ENCODE measurements at regions not wholly inside any gene's neighbourhood (a gene's known extent, or its start where the extent isn't known, plus 50 kb on each side); places are given as distances from the start of the nearest gene placed in this dataset.
"Not testable (repeated sequence)": the region's sequence is repeated elsewhere in the genome, so short reads cannot be mapped to it uniquely, and the experiment has no call there.

- Mint-ChIP-seq H3K4me3 (no peak overlapping the region), H3K27ac (no peak overlapping the region)
Observed at GRCh38 chr11:22930816-22931594, 70.7 kb upstream of the CCDC179 start.

GRCh38 chr11:22938691-22939090 is 78.4 kb upstream of the CCDC179 start:
- Mint-ChIP-seq H3K9me3 (peaks cover 11% of the 10 kb centered on the region), H3K4me1 (no peaks in the 10 kb centered on the region), H3K27ac (no peak overlapping the region), H3K4me3 (no peak overlapping the region), H3K36me3 (ENCODE audit: low read depth) (no peaks in the 10 kb centered on the region), H3K27me3 (ENCODE audit: low read depth, poor library complexity) (no peaks in the 10 kb centered on the region)
- TF ChIP-seq, protein P1, sequence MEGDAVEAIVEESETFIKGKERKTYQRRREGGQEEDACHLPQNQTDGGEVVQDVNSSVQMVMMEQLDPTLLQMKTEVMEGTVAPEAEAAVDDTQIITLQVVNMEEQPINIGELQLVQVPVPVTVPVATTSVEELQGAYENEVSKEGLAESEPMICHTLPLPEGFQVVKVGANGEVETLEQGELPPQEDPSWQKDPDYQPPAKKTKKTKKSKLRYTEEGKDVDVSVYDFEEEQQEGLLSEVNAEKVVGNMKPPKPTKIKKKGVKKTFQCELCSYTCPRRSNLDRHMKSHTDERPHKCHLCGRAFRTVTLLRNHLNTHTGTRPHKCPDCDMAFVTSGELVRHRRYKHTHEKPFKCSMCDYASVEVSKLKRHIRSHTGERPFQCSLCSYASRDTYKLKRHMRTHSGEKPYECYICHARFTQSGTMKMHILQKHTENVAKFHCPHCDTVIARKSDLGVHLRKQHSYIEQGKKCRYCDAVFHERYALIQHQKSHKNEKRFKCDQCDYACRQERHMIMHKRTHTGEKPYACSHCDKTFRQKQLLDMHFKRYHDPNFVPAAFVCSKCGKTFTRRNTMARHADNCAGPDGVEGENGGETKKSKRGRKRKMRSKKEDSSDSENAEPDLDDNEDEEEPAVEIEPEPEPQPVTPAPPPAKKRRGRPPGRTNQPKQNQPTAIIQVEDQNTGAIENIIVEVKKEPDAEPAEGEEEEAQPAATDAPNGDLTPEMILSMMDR (IDR thresholded peaks at IDR 0.05) = no peak
- no peak for DNase-seq

More at GRCh38 chr11:22930816-22931594, 70.7 kb upstream of the CCDC179 start:
- H3K4me1 Mint-ChIP-seq = no peaks in the 10 kb centered on the region
- DNase-seq = no peak
- H3K9me3 Mint-ChIP-seq = no peaks in the 10 kb centered on the region
- TF ChIP-seq, protein P1 (IDR thresholded peaks at IDR 0.05) = no peak
- H3K27me3 Mint-ChIP-seq (ENCODE audit: low read depth, poor library complexity) = no peaks in the 10 kb centered on the region
- H3K36me3 Mint-ChIP-seq (ENCODE audit: low read depth) = no peaks in the 10 kb centered on the region

- H3K9me3 Mint-ChIP-seq = peaks cover 11% of the 10 kb centered on the region
- H3K4me3 Mint-ChIP-seq; H3K27ac Mint-ChIP-seq; H3K27me3 Mint-ChIP-seq (ENCODE audit: low read depth, poor library complexity); H3K36me3 Mint-ChIP-seq (ENCODE audit: low read depth); DNase-seq; H3K4me1 Mint-ChIP-seq: not testable (repeated sequence)
Observed at GRCh38 chr11:22941544-22941943, 81.3 kb upstream of the CCDC179 start.

- Mint-ChIP-seq H3K9me3 (peaks cover 22% of the 10 kb centered on the region), H3K4me1 (no peaks in the 10 kb centered on the region), H3K27me3 (ENCODE audit: low read depth, poor library complexity) (peaks cover 6% of the 10 kb centered on the region), H3K27ac (no peak overlapping the region), H3K36me3 (ENCODE audit: low read depth) (no peaks in the 10 kb centered on the region), H3K4me3 (no peak overlapping the region)
- TF ChIP-seq, protein P1 (IDR thresholded peaks at IDR 0.05) = no peak
- DNase-seq = no peak
Observed at GRCh38 chr11:22957786-22958185, 97.5 kb upstream of the CCDC179 start.

DNA sequence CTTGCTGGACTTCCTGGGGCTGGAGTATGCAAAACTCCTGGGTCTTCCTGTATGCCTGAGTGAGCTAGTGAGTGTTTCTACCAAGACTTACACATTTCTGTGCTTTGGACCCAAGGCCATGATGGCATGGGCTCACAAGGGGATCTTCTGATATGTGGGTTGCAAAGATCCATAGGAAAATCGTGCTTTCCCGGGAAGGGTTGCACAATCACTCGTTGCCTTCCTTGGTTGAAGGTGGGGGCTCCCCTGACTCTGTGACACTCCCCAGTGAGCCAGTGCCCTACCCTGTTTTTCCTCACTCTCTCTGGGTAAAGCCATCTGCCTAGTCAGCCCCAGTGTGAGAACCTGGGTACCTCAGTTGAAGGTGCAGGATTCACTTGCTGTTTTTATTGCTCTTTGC is 114.0 kb upstream of the CCDC179 start:
- Mint-ChIP-seq H3K4me3 (no peak overlapping the region), H3K27ac (no peak overlapping the region), H3K4me1 (no peaks in the 10 kb centered on the region), H3K9me3 (peaks cover 14% of the 10 kb centered on the region), H3K27me3 (ENCODE audit: low read depth, poor library complexity) (peaks cover 3% of the 10 kb centered on the region), H3K36me3 (ENCODE audit: low read depth) (no peaks in the 10 kb centered on the region)
- DNase-seq = no peak
- TF ChIP-seq, protein P1 (IDR thresholded peaks at IDR 0.05) = no peak

- Mint-ChIP-seq H3K4me3 (no peak overlapping the region), H3K36me3 (ENCODE audit: low read depth) (no peaks in the 10 kb centered on the region), H3K4me1 (no peaks in the 10 kb centered on the region), H3K27ac (no peak overlapping the region), H3K27me3 (ENCODE audit: low read depth, poor library complexity) (peaks cover 3% of the 10 kb centered on the region), H3K9me3 (peaks cover 7% of the 10 kb centered on the region)
- DNase-seq = no peak
- TF ChIP-seq, protein P1 (IDR thresholded peaks at IDR 0.05) = no peak
Observed at GRCh38 chr11:22976146-22976545, 115.9 kb upstream of the CCDC179 start.
